LNCAP (cell line): ENCODE measurements at regions not wholly inside any gene's neighbourhood (a gene's known extent, or its start where the extent isn't known, plus 50 kb on each side); places are given as distances from the start of the nearest gene placed in this dataset.

ENCODE experiments used
- TF ChIP-seq, protein P1 (sequence below): fragments of 450-650 bp; IDR thresholded peaks from 2 replicates; pipeline ENCODE4 v1.5.1; 2017; ENCODE audit warnings: mild to moderate bottlenecking

- TF ChIP-seq, protein P1, sequence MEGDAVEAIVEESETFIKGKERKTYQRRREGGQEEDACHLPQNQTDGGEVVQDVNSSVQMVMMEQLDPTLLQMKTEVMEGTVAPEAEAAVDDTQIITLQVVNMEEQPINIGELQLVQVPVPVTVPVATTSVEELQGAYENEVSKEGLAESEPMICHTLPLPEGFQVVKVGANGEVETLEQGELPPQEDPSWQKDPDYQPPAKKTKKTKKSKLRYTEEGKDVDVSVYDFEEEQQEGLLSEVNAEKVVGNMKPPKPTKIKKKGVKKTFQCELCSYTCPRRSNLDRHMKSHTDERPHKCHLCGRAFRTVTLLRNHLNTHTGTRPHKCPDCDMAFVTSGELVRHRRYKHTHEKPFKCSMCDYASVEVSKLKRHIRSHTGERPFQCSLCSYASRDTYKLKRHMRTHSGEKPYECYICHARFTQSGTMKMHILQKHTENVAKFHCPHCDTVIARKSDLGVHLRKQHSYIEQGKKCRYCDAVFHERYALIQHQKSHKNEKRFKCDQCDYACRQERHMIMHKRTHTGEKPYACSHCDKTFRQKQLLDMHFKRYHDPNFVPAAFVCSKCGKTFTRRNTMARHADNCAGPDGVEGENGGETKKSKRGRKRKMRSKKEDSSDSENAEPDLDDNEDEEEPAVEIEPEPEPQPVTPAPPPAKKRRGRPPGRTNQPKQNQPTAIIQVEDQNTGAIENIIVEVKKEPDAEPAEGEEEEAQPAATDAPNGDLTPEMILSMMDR, result no peak
Measured at GRCh38 chr20:51960047-51960675, 157.8 kb upstream of the SALL4 start.

- TF ChIP-seq, protein P1, result no peak
Measured at GRCh38 chr20:51959066-51959542, 156.8 kb upstream of the SALL4 start.

DNA sequence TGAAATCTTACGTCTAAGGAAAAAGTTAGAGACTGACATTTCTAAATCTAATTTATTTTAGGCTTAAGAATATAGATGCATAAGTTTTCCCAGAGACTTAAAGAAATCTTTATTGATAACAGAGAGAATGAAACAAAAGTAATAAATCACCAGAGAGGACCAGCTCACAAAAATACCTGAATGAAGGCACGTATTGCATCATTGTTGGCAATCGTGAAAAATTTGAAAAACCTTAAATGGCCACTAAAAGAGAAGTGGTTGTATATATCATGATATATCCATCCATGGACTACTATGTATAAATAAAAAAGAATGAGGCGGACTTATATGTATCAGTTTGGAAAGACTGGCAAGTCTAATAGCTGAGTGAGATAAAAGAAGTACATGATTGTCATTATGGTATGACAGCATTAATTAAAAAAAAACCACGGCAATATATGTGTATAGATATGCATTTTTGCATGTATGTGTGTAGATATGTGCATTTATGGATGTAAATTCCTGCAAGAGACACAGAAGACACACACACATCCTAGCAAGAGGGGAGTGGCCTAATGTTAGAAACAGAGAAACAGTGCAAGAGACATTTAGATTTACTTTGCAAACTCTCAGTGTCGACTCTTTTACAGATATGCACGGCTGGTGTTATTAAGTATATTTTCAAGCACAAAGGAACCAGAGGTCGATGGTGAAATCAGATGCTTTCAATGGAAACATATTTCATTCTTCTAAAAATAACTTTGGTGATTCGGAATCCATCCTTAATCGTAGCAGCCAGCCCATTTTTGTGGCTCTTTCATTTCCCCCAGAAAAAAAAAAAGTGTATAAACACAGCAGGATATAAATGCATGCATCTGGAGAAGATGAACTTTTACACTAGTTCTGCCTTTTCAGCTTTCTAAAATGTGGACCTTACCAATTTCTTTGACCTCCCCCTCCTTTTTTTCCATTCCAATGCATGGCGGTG is 156.1 kb upstream of the SALL4 start:
- TF ChIP-seq, protein P1, result no peak

DNA sequence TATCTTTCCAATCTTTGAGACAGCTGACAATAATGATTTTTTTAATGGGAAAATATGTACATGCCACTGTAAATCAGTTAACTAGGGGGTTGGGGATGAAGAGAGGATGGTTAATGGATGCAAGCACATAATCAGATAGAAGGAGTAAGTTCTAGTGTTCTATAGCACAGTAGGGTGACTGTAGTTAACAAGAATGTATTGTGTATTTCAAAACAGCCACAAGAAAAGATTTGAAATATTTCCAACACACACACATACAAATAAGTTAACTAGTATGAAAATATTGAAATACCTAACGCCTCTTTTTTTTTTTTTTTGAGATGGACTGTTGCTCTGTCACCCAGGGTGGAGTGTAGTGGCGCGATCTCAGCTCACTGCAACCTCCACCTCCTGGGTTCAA is 153.4 kb upstream of the SALL4 start:
- TF ChIP-seq, protein P1, result no peak

DNA sequence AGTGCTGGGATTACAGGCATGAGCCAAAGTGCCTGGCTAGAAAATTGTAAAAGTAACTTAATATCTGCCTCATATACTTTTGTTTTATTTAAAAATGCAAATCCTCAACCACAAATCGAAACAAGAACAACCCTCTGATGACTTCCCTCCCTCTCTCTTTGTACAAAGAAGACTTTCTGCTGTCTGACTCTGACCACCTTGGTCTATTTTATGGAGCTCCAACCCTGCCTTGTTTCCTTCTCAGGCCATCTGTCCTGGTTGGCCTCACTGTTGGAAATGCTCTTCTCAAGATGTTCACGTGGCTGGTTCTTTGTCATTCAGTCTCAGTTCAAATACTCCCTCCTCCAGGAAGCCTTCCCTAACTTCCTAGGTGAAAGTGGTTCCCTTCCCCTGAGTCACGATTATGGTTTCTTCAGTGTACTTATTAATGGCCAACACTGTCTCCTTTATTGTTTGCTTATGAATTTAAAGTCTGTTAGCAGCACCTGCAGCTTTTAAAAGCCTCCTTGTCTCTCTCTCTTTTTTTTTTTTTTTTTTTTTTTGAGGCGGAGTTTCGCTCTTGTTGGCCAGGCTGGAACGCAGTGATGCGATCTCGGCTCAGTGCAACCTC is 151.5 kb upstream of the SALL4 start:
- TF ChIP-seq, protein P1, result no peak

- TF ChIP-seq, protein P1, result no peak
Measured at GRCh38 chr20:51950926-51951325, 148.6 kb upstream of the SALL4 start.

GRCh38 chr20:51946586-51946985 is 144.3 kb upstream of the SALL4 start:
- TF ChIP-seq, protein P1, result no peak
